ENCODE measurements at regions not wholly inside any gene's neighbourhood (a gene's known extent, or its start where the extent isn't known, plus 50 kb on each side); places are given as distances from the start of the nearest gene placed in this dataset.

- H3K27ac ChIP-seq (ENCODE audit: low read depth, low read length), result no peak overlapping the region
- DNase-seq (ENCODE audit: low read depth, low spot score), result no peak
- ChIA-PET CTCF (no interaction called here), POLR2A (no interaction called here), RAD21 (ENCODE audit: low non-redundant PET in 1 of 2, low total read pairs in 2 of 2, uncharacterized antibody in 2 of 2, unreplicated experiment in 2 of 2) (no interaction called here)
- H3K9me3 ChIP-seq (ENCODE audit: control insufficient read depth in 1 of 2, insufficient read depth in 1 of 2, low read depth in 1 of 2, low read length in 2 of 2), result no peaks in the 10 kb centered on the region
- no peak overlapping the region for H3K4me2 ChIP-seq (ENCODE audit: low read length)
- no peak overlapping the region for H3K9ac ChIP-seq (ENCODE audit: low read length)
- no peak overlapping the region for H3K4me3 ChIP-seq (replicated peaks in 1 of 2; ENCODE audit: low read depth in 1 of 2, low read length in 2 of 2)
- H3K36me3 ChIP-seq (ENCODE audit: control insufficient read depth in 1 of 2, insufficient read depth in 2 of 2, low read length in 2 of 2), result no peaks in the 10 kb centered on the region
- H3K27me3 ChIP-seq (ENCODE audit: insufficient read depth, low read length), result no peaks in the 10 kb centered on the region
- H4K20me1 ChIP-seq (ENCODE audit: insufficient read depth), result no peaks in the 10 kb centered on the region
- H3K4me1 ChIP-seq (ENCODE audit: control insufficient read depth in 1 of 2, insufficient read depth in 2 of 2, low read length in 2 of 2), result no peaks in the 10 kb centered on the region
- ATAC-seq, result no peak
- intact Hi-C loops (cut with micrococcal nuclease), result loop anchor here (5.0 kb wide), 1 partner anchor 220 kb away; no protein-coding TSS in a partner anchor
- no peaks in the 10 kb centered on the region for H3K9me2 ChIP-seq (ENCODE audit: insufficient read depth)
- H3K79me2 ChIP-seq (ENCODE audit: insufficient read depth, low read length), result no peaks in the 10 kb centered on the region
- TF ChIP-seq YY1 (IDR thresholded peaks at IDR 0.05; ENCODE audit: extremely low read depth, insufficient replicate concordance, low read depth, low read length), result no peak
- no peak for TF ChIP-seq FOSL1 (IDR thresholded peaks at IDR 0.05; ENCODE audit: low read depth)
- TF ChIP-seq ZNF274 (IDR thresholded peaks at IDR 0.05; ENCODE audit: low read depth, low read length), result no peak
- no peak for TF ChIP-seq ZFX (IDR thresholded peaks at IDR 0.05)
- no peak for TF ChIP-seq JUND (IDR thresholded peaks at IDR 0.05)
- no peak for TF ChIP-seq CEBPB (IDR thresholded peaks at IDR 0.05; ENCODE audit: low read depth)
- no peak for TF ChIP-seq ELF1 (IDR thresholded peaks at IDR 0.05; ENCODE audit: borderline replicate concordance, low read depth)
- no peak for TF ChIP-seq EGR1 (IDR thresholded peaks at IDR 0.05; ENCODE audit: low read depth)
- no peak for TF ChIP-seq MAX (IDR thresholded peaks at IDR 0.05)
- no TSS peak for BruUV-seq (replicated peaks)
- no peak overlapping the region for H2AFZ ChIP-seq (ENCODE audit: low read depth, low read length, poor library complexity, severe bottlenecking)
Measured at GRCh38 chrX:38987198-38987651, 186.0 kb downstream of the MID1IP1 start.

- H3K4me2 ChIP-seq (ENCODE audit: low read length), result no peak overlapping the region
- no peak for ATAC-seq
- no peaks in the 10 kb centered on the region for H3K36me3 ChIP-seq (ENCODE audit: control insufficient read depth in 1 of 2, insufficient read depth in 2 of 2, low read length in 2 of 2)
- H3K4me3 ChIP-seq (replicated peaks in 1 of 2; ENCODE audit: low read depth in 1 of 2, low read length in 2 of 2), result no peak overlapping the region
- no peaks in the 10 kb centered on the region for H4K20me1 ChIP-seq (ENCODE audit: insufficient read depth)
- ChIA-PET POLR2A (no interaction called here), RAD21 (ENCODE audit: low non-redundant PET in 1 of 2, low total read pairs in 2 of 2, uncharacterized antibody in 2 of 2, unreplicated experiment in 2 of 2) (no interaction called here), CTCF (no interaction called here)
- H3K9ac ChIP-seq (ENCODE audit: low read length), result no peak overlapping the region
- H3K79me2 ChIP-seq (ENCODE audit: insufficient read depth, low read length), result no peaks in the 10 kb centered on the region
- no peak overlapping the region for H2AFZ ChIP-seq (ENCODE audit: low read depth, low read length, poor library complexity, severe bottlenecking)
- H3K9me2 ChIP-seq (ENCODE audit: insufficient read depth), result no peaks in the 10 kb centered on the region
- H3K4me1 ChIP-seq (ENCODE audit: control insufficient read depth in 1 of 2, insufficient read depth in 2 of 2, low read length in 2 of 2), result no peaks in the 10 kb centered on the region
- no peaks in the 10 kb centered on the region for H3K9me3 ChIP-seq (ENCODE audit: control insufficient read depth in 1 of 2, insufficient read depth in 1 of 2, low read depth in 1 of 2, low read length in 2 of 2)
- no peaks in the 10 kb centered on the region for H3K27me3 ChIP-seq (ENCODE audit: insufficient read depth, low read length)
- intact Hi-C loops (cut with micrococcal nuclease), result loop anchor here (5.0 kb wide), 1 partner anchor 221 kb away; no protein-coding TSS in a partner anchor
- no peak overlapping the region for H3K27ac ChIP-seq (ENCODE audit: low read depth, low read length)
- BruUV-seq (replicated peaks), result no TSS peak
- DNase-seq (ENCODE audit: low read depth, low spot score), result no peak
- TF ChIP-seq EZH2phosphoT487 (IDR thresholded peaks at IDR 0.05; ENCODE audit: borderline replicate concordance) (no peak), MAX (IDR thresholded peaks at IDR 0.05) (no peak), YY1 (IDR thresholded peaks at IDR 0.05; ENCODE audit: extremely low read depth, insufficient replicate concordance, low read depth, low read length) (no peak), TCF7L2 (IDR thresholded peaks at IDR 0.05; ENCODE audit: borderline replicate concordance, extremely low read depth, insufficient read depth, insufficient read length) (no peak), FOSL1 (IDR thresholded peaks at IDR 0.05; ENCODE audit: low read depth) (no peak), ZFX (IDR thresholded peaks at IDR 0.05) (no peak), SRF (IDR thresholded peaks at IDR 0.05; ENCODE audit: low read depth) (no peak), CTCF (IDR thresholded peaks at IDR 0.05 in 2 of 3, conservative IDR thresholded peaks at IDR 0.05 in 1 of 3; ENCODE audit: borderline replicate concordance in 1 of 3, insufficient read depth in 1 of 3, low read depth in 2 of 3, low read length in 2 of 3) (no peak), ZBTB33 (IDR thresholded peaks at IDR 0.05; ENCODE audit: extremely low read depth, insufficient replicate concordance, low read length) (no peak), RAD21 (IDR thresholded peaks at IDR 0.05; ENCODE audit: low read depth) (no peak), ZNF274 (IDR thresholded peaks at IDR 0.05; ENCODE audit: low read depth, low read length) (no peak)
Measured at GRCh38 chrX:38988301-38988700, 187.0 kb downstream of the MID1IP1 start.

All from HCT116 (cell line).